PC-3 (cell line): ENCODE measurements at regions not wholly inside any gene's neighbourhood (a gene's known extent, or its start where the extent isn't known, plus 50 kb on each side); places are given as distances from the start of the nearest gene placed in this dataset.

ENCODE experiments used
- ATAC-seq: fragments of 200-7000 bp; cut with Tn5 transposase; 2 replicates; pipeline ENCODE4 v1.9.1; 2020; ENCODE audit warnings: mild to moderate bottlenecking, moderate library complexity
- BruUV-seq: library from RNA; stranded (reverse); fragments of 400-500 nt; replicated peaks from 2 replicates; lab custom pipeline; 2021; lab: Mats Ljungman, UMichigan
- CTCF ChIA-PET: fragments of 300-600 bp; sonication (Branson Sonifier 250); formaldehyde crosslinking; loops from one replicate; lab custom pipeline; 2022; ENCODE audit warnings: antibody characterized with exemption; lab: Charles Lee
- POLR2A ChIA-PET: fragments of 300-600 bp; sonication (Branson Sonifier 250); formaldehyde crosslinking; loops from one replicate; lab custom pipeline; 2022; ENCODE audit warnings: antibody characterized with exemption; ENCODE audit not compliant: unreplicated experiment; lab: Charles Lee
- DNase-seq: peaks from one replicate; pipeline ENCODE4 v3.0.0-alpha.2; 2015
- H2AFZ ChIP-seq: fragments of 300-600 bp; sonication (generic); 2 replicates; pipeline ENCODE4 v1.6.0; 2016; ENCODE audit warnings: antibody characterized with exemption, low read length
- H3F3A ChIP-seq: fragments of 300-600 bp; sonication (generic); one replicate; pipeline ENCODE4 v1.6.0; 2017; ENCODE audit warnings: antibody characterized with exemption, low read length, control low read depth, mild to moderate bottlenecking; ENCODE audit not compliant: unreplicated experiment
- H3K27ac ChIP-seq: fragments of 300-600 bp; sonication (generic); 2 replicates; pipeline ENCODE4 v1.5.1; 2016; ENCODE audit warnings: mild to moderate bottlenecking, low read length
- H3K27me3 ChIP-seq: fragments of 300-600 bp; sonication (generic); 2 replicates; pipeline ENCODE4 v1.6.1; 2016; ENCODE audit warnings: low read length, mixed read lengths
- H3K36me3 ChIP-seq: fragments of 300-600 bp; sonication (generic); 2 replicates; pipeline ENCODE4 v1.6.1; 2016; ENCODE audit warnings: low read depth, mixed run types, low read length, mixed read lengths
- H3K4me1 ChIP-seq: fragments of 300-600 bp; sonication (generic); 2 replicates; pipeline ENCODE4 v1.5.1; 2016; ENCODE audit warnings: low read length; ENCODE audit not compliant: insufficient read depth
- H3K4me2 ChIP-seq: fragments of 300-600 bp; sonication (generic); 2 replicates; pipeline ENCODE4 v1.6.0; 2016; ENCODE audit warnings: low read length
- H3K4me3 ChIP-seq: fragments of 300-600 bp; sonication (generic); 2 replicates; pipeline ENCODE4 v1.5.1; 2016; ENCODE audit warnings: mild to moderate bottlenecking, low read length, mixed read lengths
- H3K79me2 ChIP-seq: fragments of 300-600 bp; sonication (generic); 2 replicates; pipeline ENCODE4 v1.6.1; 2017; ENCODE audit warnings: low read length, mixed read lengths
- H3K9ac ChIP-seq: fragments of 300-600 bp; sonication (generic); 2 replicates; pipeline ENCODE4 v1.6.0; 2016; ENCODE audit warnings: mild to moderate bottlenecking, low read length
- H3K9me2 ChIP-seq: fragments of 300-600 bp; sonication (generic); replicated peaks from 2 replicates; pipeline ENCODE4 v1.6.1; 2016; ENCODE audit warnings: mixed run types, low read length, mixed read lengths
- H3K9me3 ChIP-seq: fragments of 300-600 bp; sonication (generic); 2 replicates; pipeline ENCODE4 v1.6.1; 2016; ENCODE audit warnings: low read length, mixed read lengths
- H4K20me1 ChIP-seq: fragments of 300-600 bp; sonication (generic); 2 replicates; pipeline ENCODE4 v1.6.1; 2016; ENCODE audit warnings: low read length, mixed read lengths
- CTCF ChIP-seq: fragments of 300-600 bp; sonication (generic); conservative IDR thresholded peaks from 2 replicates; pipeline ENCODE4 v1.5.1; 2017; ENCODE audit warnings: antibody characterized with exemption, low read depth, mild to moderate bottlenecking, low read length
- EZH2 ChIP-seq: fragments of 300-600 bp; sonication (generic); IDR thresholded peaks from one replicate; pipeline ENCODE4 v1.6.1; 2017; ENCODE audit warnings: antibody characterized with exemption, mild to moderate bottlenecking, low read length; ENCODE audit not compliant: unreplicated experiment
- EZH2phosphoT487 ChIP-seq: fragments of 300-600 bp; sonication (generic); IDR thresholded peaks from 2 replicates; pipeline ENCODE4 v1.6.1; 2018; ENCODE audit warnings: mild to moderate bottlenecking, antibody characterized with exemption, low read length, borderline replicate concordance
- intact Hi-C: fragments of 100-400 bp; cut with micrococcal nuclease; formaldehyde crosslinking; loops from 2 replicates; pipeline ENCODE4 v1.9.0; 2023

GRCh38 chr16:54505549-54506213, 219.1 kb upstream of the IRX3 start:
- BruUV-seq: no TSS peak
- H3F3A ChIP-seq: no peaks in the 10 kb centered on the region
- intact Hi-C loops: no loop called here

GRCh38 chr16:54504372-54504771, 217.8 kb upstream of the IRX3 start:
- H3K79me2 ChIP-seq: no peaks in the 10 kb centered on the region
- H3K9ac ChIP-seq: no peak overlapping the region
- no peak overlapping the region for H3K4me2 ChIP-seq
- no TSS peak for BruUV-seq
- DNase-seq (no peak), ATAC-seq (no peak)
- no peaks in the 10 kb centered on the region for H3K9me3 ChIP-seq
- no peaks in the 10 kb centered on the region for H3F3A ChIP-seq
- H4K20me1 ChIP-seq: no peaks in the 10 kb centered on the region
- no peak for TF ChIP-seq EZH2phosphoT487
- no peaks in the 10 kb centered on the region for H3K9me2 ChIP-seq
- H3K4me1 ChIP-seq: no peaks in the 10 kb centered on the region
- no peaks in the 10 kb centered on the region for H3K36me3 ChIP-seq
- no peak overlapping the region for H2AFZ ChIP-seq
- no peak overlapping the region for H3K27ac ChIP-seq
- H3K4me3 ChIP-seq: no peak overlapping the region
- POLR2A ChIA-PET: no interaction called here
- CTCF ChIA-PET: no interaction called here
- peaks cover 43% of the 10 kb centered on the region for H3K27me3 ChIP-seq
- intact Hi-C loops: no loop called here

More at GRCh38 chr16:54505549-54506213, 219.1 kb upstream of the IRX3 start:
- H4K20me1 ChIP-seq: no peaks in the 10 kb centered on the region
- POLR2A ChIA-PET: no interaction called here
- DNase-seq (no peak), ATAC-seq (no peak)
- H3K36me3 ChIP-seq: no peaks in the 10 kb centered on the region
- no peak overlapping the region for H3K4me2 ChIP-seq
- H3K27me3 ChIP-seq: peaks cover 53% of the 10 kb centered on the region
- no peak overlapping the region for H3K27ac ChIP-seq
- no peaks in the 10 kb centered on the region for H3K79me2 ChIP-seq
- CTCF ChIA-PET: no interaction called here
- H3K4me1 ChIP-seq: no peaks in the 10 kb centered on the region
- no peak overlapping the region for H2AFZ ChIP-seq
- H3K4me3 ChIP-seq: no peak overlapping the region
- H3K9me3 ChIP-seq: no peaks in the 10 kb centered on the region
- TF ChIP-seq EZH2: no peak
- TF ChIP-seq EZH2phosphoT487: no peak
- no peak for TF ChIP-seq CTCF
- no peaks in the 10 kb centered on the region for H3K9me2 ChIP-seq
- H3K9ac ChIP-seq: no peak overlapping the region

- Histone ChIP-seq H3K9ac (no peak overlapping the region), H3K4me3 (no peak overlapping the region), H3K79me2 (no peaks in the 10 kb centered on the region), H3K36me3 (no peaks in the 10 kb centered on the region), H3K9me3 (no peaks in the 10 kb centered on the region), H3F3A (no peaks in the 10 kb centered on the region), H3K4me1 (no peaks in the 10 kb centered on the region), H4K20me1 (no peaks in the 10 kb centered on the region), H3K27ac (no peak overlapping the region), H3K27me3 (peaks cover 37% of the 10 kb centered on the region), H2AFZ (no peak overlapping the region), H3K4me2 (no peak overlapping the region), H3K9me2 (no peaks in the 10 kb centered on the region)
- TF ChIP-seq CTCF: no peak
- no peak for TF ChIP-seq EZH2
- TF ChIP-seq EZH2phosphoT487: no peak
- DNase-seq: no peak
- no TSS peak for BruUV-seq
- intact Hi-C loops: no loop called here
- ChIA-PET CTCF (no interaction called here), POLR2A (no interaction called here)
- ATAC-seq: no peak
These were observed 217.3 kb upstream of the IRX3 start for GRCh38 chr16:54503856-54504219.
